Activated CD4-positive, alpha-beta T cell treated with anti-CD3 and anti-CD28 coated beads, Interleukin-2, amount 10 ng/mL, durations not matched to agents 7 days and 5 days (primary cell): ENCODE measurements at regions not wholly inside any gene's neighbourhood (a gene's known extent, or its start where the extent isn't known, plus 50 kb on each side); places are given as distances from the start of the nearest gene placed in this dataset.
"Not testable (repeated sequence)": the region's sequence is repeated elsewhere in the genome, so short reads cannot be mapped to it uniquely, and the experiment has no call there.

Source experiments
- CTCF ChIA-PET: fragments of 350-600 bp; sonication (Branson Sonifier 250); formaldehyde crosslinking; loops from one replicate; lab custom pipeline; 2021; ENCODE audit warnings: antibody characterized with exemption; lab: Charles Lee
- POLR2A ChIA-PET: fragments of 350-600 bp; sonication (Branson Sonifier 250); formaldehyde crosslinking; loops from one replicate; lab custom pipeline; 2021; ENCODE audit warnings: antibody characterized with exemption; lab: Charles Lee
- DNase-seq: peaks from one replicate; pipeline ENCODE4 v3.0.0-alpha.2; 2020
- H3K27ac Mint-ChIP-seq: one replicate; pipeline ENCODE4 v1.8.0; 2021; ENCODE audit warnings: mild to moderate bottlenecking, moderate library complexity, mixed read lengths
- H3K27me3 Mint-ChIP-seq: one replicate; pipeline ENCODE4 v1.8.0; 2021; ENCODE audit warnings: mixed read lengths
- H3K36me3 Mint-ChIP-seq: one replicate; pipeline ENCODE4 v1.8.0; 2021; ENCODE audit warnings: low read depth, mixed read lengths
- H3K4me1 Mint-ChIP-seq: one replicate; pipeline ENCODE4 v1.8.0; 2021; ENCODE audit warnings: mixed read lengths
- H3K4me3 Mint-ChIP-seq: one replicate; pipeline ENCODE4 v1.8.0; 2021; ENCODE audit warnings: mild to moderate bottlenecking, moderate library complexity, mixed read lengths
- H3K9me3 Mint-ChIP-seq: one replicate; pipeline ENCODE4 v1.8.0; 2021; ENCODE audit warnings: mixed read lengths

GRCh38 chr5:178063277-178063676, 50.1 kb upstream of the N4BP3 start:
- Mint-ChIP-seq H3K27ac (no peak overlapping the region), H3K4me1 (peaks cover 7% of the 10 kb centered on the region), H3K4me3 (no peak overlapping the region), H3K27me3 (peaks cover 6% of the 10 kb centered on the region), H3K36me3 (no peaks in the 10 kb centered on the region), H3K9me3 (no peaks in the 10 kb centered on the region)
- POLR2A ChIA-PET = no interaction called here
- no peak for DNase-seq
- CTCF ChIA-PET = no interaction called here

GRCh38 chr5:178058321-178059012, 54.9 kb upstream of the N4BP3 start:
- H3K4me1 Mint-ChIP-seq = peaks cover 5% of the 10 kb centered on the region
- no peak for DNase-seq
- no peak overlapping the region for H3K4me3 Mint-ChIP-seq
- no peaks in the 10 kb centered on the region for H3K36me3 Mint-ChIP-seq
- POLR2A ChIA-PET = no interaction called here
- H3K27me3 Mint-ChIP-seq = no peaks in the 10 kb centered on the region
- H3K9me3 Mint-ChIP-seq = no peaks in the 10 kb centered on the region
- CTCF ChIA-PET = interaction anchor here (0.7 kb wide), 1 partner anchor 55 kb away, joined by 3 read pairs; no protein-coding TSS in a partner anchor
- H3K27ac Mint-ChIP-seq = no peak overlapping the region

- no peak overlapping the region for H3K4me3 Mint-ChIP-seq
- H3K27me3 Mint-ChIP-seq = no peaks in the 10 kb centered on the region
- no peak overlapping the region for H3K27ac Mint-ChIP-seq
- DNase-seq = no peak
- peaks cover 5% of the 10 kb centered on the region for H3K4me1 Mint-ChIP-seq
- H3K36me3 Mint-ChIP-seq = no peaks in the 10 kb centered on the region
- POLR2A ChIA-PET = no interaction called here
- CTCF ChIA-PET = no interaction called here
- no peaks in the 10 kb centered on the region for H3K9me3 Mint-ChIP-seq
Observed at GRCh38 chr5:178057839-178058238, 55.5 kb upstream of the N4BP3 start.

GRCh38 chr5:178056935-178057334, 56.4 kb upstream of the N4BP3 start:
- H3K4me1 Mint-ChIP-seq = no peaks in the 10 kb centered on the region
- no peak overlapping the region for H3K4me3 Mint-ChIP-seq
- DNase-seq = no peak
- no peaks in the 10 kb centered on the region for H3K9me3 Mint-ChIP-seq
- no peaks in the 10 kb centered on the region for H3K36me3 Mint-ChIP-seq
- ChIA-PET CTCF (no interaction called here), POLR2A (no interaction called here)
- H3K27ac Mint-ChIP-seq = no peak overlapping the region
- H3K27me3 Mint-ChIP-seq = no peaks in the 10 kb centered on the region

- POLR2A ChIA-PET, H3K27ac Mint-ChIP-seq, H3K9me3 Mint-ChIP-seq, DNase-seq, CTCF ChIA-PET, H3K4me1 Mint-ChIP-seq, H3K27me3 Mint-ChIP-seq, H3K4me3 Mint-ChIP-seq, H3K36me3 Mint-ChIP-seq: not testable (repeated sequence)
Observed at GRCh38 chr5:178055536-178055935, 57.8 kb upstream of the N4BP3 start.

GRCh38 chr5:178052062-178052461, 56.0 kb upstream of the PROP1 start:
- POLR2A ChIA-PET, H3K4me1 Mint-ChIP-seq, H3K36me3 Mint-ChIP-seq, CTCF ChIA-PET, H3K4me3 Mint-ChIP-seq, H3K9me3 Mint-ChIP-seq, DNase-seq, H3K27me3 Mint-ChIP-seq, H3K27ac Mint-ChIP-seq: not testable (repeated sequence)

- DNase-seq, CTCF ChIA-PET, H3K4me3 Mint-ChIP-seq, H3K9me3 Mint-ChIP-seq, H3K4me1 Mint-ChIP-seq, H3K27ac Mint-ChIP-seq, H3K27me3 Mint-ChIP-seq, POLR2A ChIA-PET, H3K36me3 Mint-ChIP-seq: not testable (repeated sequence)
Observed at GRCh38 chr5:178050873-178051272, 54.8 kb upstream of the PROP1 start.

GRCh38 chr5:178047943-178048342, 51.9 kb upstream of the PROP1 start:
- H3K4me3 Mint-ChIP-seq, DNase-seq, H3K4me1 Mint-ChIP-seq, H3K27me3 Mint-ChIP-seq, CTCF ChIA-PET, H3K36me3 Mint-ChIP-seq, POLR2A ChIA-PET, H3K9me3 Mint-ChIP-seq, H3K27ac Mint-ChIP-seq: not testable (repeated sequence)

GRCh38 chr5:178046757-178047399, 50.8 kb upstream of the PROP1 start:
- DNase-seq, H3K27ac Mint-ChIP-seq, H3K4me3 Mint-ChIP-seq, H3K36me3 Mint-ChIP-seq, CTCF ChIA-PET, H3K9me3 Mint-ChIP-seq, H3K4me1 Mint-ChIP-seq, H3K27me3 Mint-ChIP-seq, POLR2A ChIA-PET: not testable (repeated sequence)

- H3K4me3 Mint-ChIP-seq, DNase-seq, H3K27ac Mint-ChIP-seq, H3K4me1 Mint-ChIP-seq, H3K36me3 Mint-ChIP-seq, POLR2A ChIA-PET, H3K9me3 Mint-ChIP-seq, H3K27me3 Mint-ChIP-seq, CTCF ChIA-PET: not testable (repeated sequence)
Observed at GRCh38 chr5:178045963-178046362, 49.9 kb upstream of the PROP1 start.
